Suprapubic skin (tissue), 4 donors: ENCODE measurements at regions not wholly inside any gene's neighbourhood (a gene's known extent, or its start where the extent isn't known, plus 50 kb on each side); places are given as distances from the start of the nearest gene placed in this dataset.

Experiments used
- EP300 ChIP-seq: sonication (generic); formaldehyde crosslinking; IDR thresholded peaks from one replicate; pipeline ENCODE4 v1.6.1; 2017; ENCODE audit warnings: antibody characterized with exemption
- POLR2A ChIP-seq, 2 donors: fragments of 450-650 bp; IDR thresholded peaks; one replicate each; pipeline ENCODE4 v1.6.1; 2017; ENCODE audit warnings: antibody characterized with exemption in 2 of 2, mild to moderate bottlenecking in 2 of 2, moderate library complexity in 2 of 2
- POLR2AphosphoS5 ChIP-seq, 3 donors: sonication (generic); formaldehyde crosslinking; IDR thresholded peaks; one replicate each; pipeline ENCODE4 v1.6.1; 2017; ENCODE audit warnings: antibody characterized with exemption in 3 of 3
- TF ChIP-seq, protein P1 (sequence below), 2 donors: fragments of 200-600 bp in 1 of 2; fragments of 450-650 bp in 1 of 2; sonication (generic) in 1 of 2; IDR thresholded peaks; one replicate each; pipeline ENCODE4 v1.5.1; 2016 to 2019; ENCODE audit warnings: antibody characterized with exemption in 2 of 2, mild to moderate bottlenecking in 1 of 2, moderate library complexity in 1 of 2

DNA sequence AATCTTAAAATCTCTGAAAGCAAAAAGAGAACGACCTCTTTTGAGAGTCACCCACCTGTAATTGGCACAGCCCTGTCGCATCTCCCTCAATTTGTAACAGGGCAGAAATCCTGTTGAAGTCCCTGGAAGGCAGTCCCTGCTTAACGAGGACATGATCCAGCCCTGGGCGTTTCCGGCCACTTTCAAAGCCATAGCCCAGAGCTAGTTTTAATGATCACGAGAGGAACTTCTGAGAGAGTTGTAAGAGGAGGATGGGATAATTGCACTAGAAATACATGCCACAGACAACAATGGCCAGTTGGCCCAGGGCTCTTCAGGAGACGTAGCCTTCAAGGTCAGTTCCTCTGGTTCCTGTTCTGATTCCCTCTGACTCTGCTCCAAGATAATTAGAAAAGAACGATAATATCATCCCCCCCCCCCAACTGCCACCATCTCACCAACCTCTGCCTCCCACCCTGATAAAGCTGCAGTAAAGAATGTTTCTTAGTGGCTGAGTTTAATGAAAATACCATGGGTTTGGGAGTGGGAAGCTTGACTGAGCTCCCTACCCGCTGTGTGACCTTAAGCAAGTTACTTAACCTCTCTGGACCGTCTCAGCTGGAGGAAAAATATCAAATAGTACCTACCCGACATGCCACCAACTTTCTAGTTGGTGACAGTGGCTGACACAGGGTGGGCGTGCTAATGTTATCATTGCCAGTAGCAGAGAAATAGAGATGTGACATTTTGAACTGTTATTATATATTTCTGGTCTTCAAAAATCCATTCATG is 140.0 kb downstream of the OMA1 start:
- TF ChIP-seq, protein P1, sequence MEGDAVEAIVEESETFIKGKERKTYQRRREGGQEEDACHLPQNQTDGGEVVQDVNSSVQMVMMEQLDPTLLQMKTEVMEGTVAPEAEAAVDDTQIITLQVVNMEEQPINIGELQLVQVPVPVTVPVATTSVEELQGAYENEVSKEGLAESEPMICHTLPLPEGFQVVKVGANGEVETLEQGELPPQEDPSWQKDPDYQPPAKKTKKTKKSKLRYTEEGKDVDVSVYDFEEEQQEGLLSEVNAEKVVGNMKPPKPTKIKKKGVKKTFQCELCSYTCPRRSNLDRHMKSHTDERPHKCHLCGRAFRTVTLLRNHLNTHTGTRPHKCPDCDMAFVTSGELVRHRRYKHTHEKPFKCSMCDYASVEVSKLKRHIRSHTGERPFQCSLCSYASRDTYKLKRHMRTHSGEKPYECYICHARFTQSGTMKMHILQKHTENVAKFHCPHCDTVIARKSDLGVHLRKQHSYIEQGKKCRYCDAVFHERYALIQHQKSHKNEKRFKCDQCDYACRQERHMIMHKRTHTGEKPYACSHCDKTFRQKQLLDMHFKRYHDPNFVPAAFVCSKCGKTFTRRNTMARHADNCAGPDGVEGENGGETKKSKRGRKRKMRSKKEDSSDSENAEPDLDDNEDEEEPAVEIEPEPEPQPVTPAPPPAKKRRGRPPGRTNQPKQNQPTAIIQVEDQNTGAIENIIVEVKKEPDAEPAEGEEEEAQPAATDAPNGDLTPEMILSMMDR (IDR thresholded peaks at IDR 0.05): no peak
- no peak for TF ChIP-seq POLR2AphosphoS5 (IDR thresholded peaks at IDR 0.05)
- no peak for TF ChIP-seq EP300
- TF ChIP-seq POLR2A (IDR thresholded peaks at IDR 0.05): no peak
